ENCODE measurements at regions not wholly inside any gene's neighbourhood (a gene's known extent, or its start where the extent isn't known, plus 50 kb on each side); places are given as distances from the start of the nearest gene placed in this dataset.
"Not testable (repeated sequence)": the region's sequence is repeated elsewhere in the genome, so short reads cannot be mapped to it uniquely, and the experiment has no call there.

DNA sequence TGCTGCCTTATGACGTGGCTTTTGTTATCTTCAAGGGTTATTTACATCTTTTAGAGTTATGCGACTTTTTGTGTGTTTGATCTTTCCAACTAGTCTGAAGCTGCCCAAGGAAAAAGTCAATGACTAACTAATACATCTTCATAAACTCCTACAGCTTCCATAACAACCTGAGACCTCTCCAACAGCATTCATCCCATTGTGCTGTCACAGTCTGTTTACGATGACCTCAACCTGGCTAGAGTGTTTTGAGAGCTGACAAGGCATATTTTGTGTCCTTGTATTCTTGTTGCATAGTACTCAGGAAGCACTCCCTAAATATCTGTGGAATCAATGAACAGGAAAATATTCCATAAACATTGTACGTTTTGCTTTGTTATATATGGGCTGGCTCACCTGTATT, 100.2 kb upstream of the NBPF26 start:
- not testable (repeated sequence) for TF ChIP-seq SIN3A (IDR thresholded peaks at IDR 0.05; ENCODE audit: low read depth); RAD21 (IDR thresholded peaks at IDR 0.05; ENCODE audit: low read depth); ZNF274 (IDR thresholded peaks at IDR 0.05; ENCODE audit: low read depth, low read length)
- TF ChIP-seq, protein P1, sequence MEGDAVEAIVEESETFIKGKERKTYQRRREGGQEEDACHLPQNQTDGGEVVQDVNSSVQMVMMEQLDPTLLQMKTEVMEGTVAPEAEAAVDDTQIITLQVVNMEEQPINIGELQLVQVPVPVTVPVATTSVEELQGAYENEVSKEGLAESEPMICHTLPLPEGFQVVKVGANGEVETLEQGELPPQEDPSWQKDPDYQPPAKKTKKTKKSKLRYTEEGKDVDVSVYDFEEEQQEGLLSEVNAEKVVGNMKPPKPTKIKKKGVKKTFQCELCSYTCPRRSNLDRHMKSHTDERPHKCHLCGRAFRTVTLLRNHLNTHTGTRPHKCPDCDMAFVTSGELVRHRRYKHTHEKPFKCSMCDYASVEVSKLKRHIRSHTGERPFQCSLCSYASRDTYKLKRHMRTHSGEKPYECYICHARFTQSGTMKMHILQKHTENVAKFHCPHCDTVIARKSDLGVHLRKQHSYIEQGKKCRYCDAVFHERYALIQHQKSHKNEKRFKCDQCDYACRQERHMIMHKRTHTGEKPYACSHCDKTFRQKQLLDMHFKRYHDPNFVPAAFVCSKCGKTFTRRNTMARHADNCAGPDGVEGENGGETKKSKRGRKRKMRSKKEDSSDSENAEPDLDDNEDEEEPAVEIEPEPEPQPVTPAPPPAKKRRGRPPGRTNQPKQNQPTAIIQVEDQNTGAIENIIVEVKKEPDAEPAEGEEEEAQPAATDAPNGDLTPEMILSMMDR (IDR thresholded peaks at IDR 0.05 in 2 of 3, conservative IDR thresholded peaks at IDR 0.05 in 1 of 3; ENCODE audit: borderline replicate concordance in 1 of 3, insufficient read depth in 1 of 3, low read depth in 2 of 3, low read length in 2 of 3) = not testable (repeated sequence)

Measured in HCT116 (cell line).